Stimulated activated naive CD8-positive, alpha-beta T cell treated with anti-CD3 and anti-CD28 coated beads, Interleukin-15, Interleukin-2, amounts not matched to agents 100 ng/mL and 50 ng/mL, for 24 hours (primary cell): ENCODE measurements at regions not wholly inside any gene's neighbourhood (a gene's known extent, or its start where the extent isn't known, plus 50 kb on each side); places are given as distances from the start of the nearest gene placed in this dataset.

Source experiments
- H3K27ac Mint-ChIP-seq: one replicate; pipeline ENCODE4 v1.8.0; 2021; ENCODE audit warnings: mild to moderate bottlenecking, mixed read lengths
- H3K27me3 Mint-ChIP-seq: one replicate; pipeline ENCODE4 v1.8.0; 2021; ENCODE audit warnings: mixed read lengths
- H3K36me3 Mint-ChIP-seq: one replicate; pipeline ENCODE4 v1.8.0; 2021; ENCODE audit warnings: low read depth, mixed read lengths
- H3K4me1 Mint-ChIP-seq: one replicate; pipeline ENCODE4 v1.8.0; 2021; ENCODE audit warnings: low read depth, mixed read lengths
- H3K4me3 Mint-ChIP-seq: one replicate; pipeline ENCODE4 v1.8.0; 2021; ENCODE audit warnings: mild to moderate bottlenecking, mixed read lengths
- H3K9me3 Mint-ChIP-seq: one replicate; pipeline ENCODE4 v1.8.0; 2021; ENCODE audit warnings: mixed read lengths

- H3K9me3 Mint-ChIP-seq, result no peaks in the 10 kb centered on the region
- H3K27me3 Mint-ChIP-seq, result peaks cover 28% of the 10 kb centered on the region
- no peaks in the 10 kb centered on the region for H3K4me1 Mint-ChIP-seq
These were observed 109.2 kb upstream of the MCHR2 start for GRCh38 chr6:100103194-100103593.

DNA sequence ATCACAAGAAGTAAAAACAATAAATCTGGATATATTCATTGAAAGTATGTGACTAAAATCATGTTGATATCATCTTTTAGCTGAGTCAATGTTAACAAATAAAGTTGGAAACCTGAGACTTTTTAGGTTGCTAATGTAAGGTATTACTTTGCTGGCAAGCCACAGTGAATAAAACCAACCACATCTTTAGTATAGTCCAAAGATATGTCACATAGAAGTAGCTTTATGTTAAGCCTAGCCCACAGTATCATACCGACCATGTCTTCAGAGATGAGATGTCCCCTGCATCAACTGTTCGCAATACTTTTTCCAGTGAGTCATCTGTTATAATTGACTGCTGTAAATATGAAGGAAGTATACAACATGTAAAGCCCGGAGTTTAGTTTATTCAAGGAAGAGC is 107.6 kb upstream of the MCHR2 start:
- Mint-ChIP-seq H3K27ac (no peak overlapping the region), H3K36me3 (no peaks in the 10 kb centered on the region), H3K4me1 (no peaks in the 10 kb centered on the region), H3K4me3 (no peak overlapping the region), H3K27me3 (peaks cover 18% of the 10 kb centered on the region), H3K9me3 (no peaks in the 10 kb centered on the region)

More at GRCh38 chr6:100103194-100103593, 109.2 kb upstream of the MCHR2 start:
- H3K4me3 Mint-ChIP-seq, result no peak overlapping the region
- H3K36me3 Mint-ChIP-seq, result no peaks in the 10 kb centered on the region
- no peak overlapping the region for H3K27ac Mint-ChIP-seq

GRCh38 chr6:100100776-100101175 is 106.8 kb upstream of the MCHR2 start:
- H3K27ac Mint-ChIP-seq, result no peak overlapping the region
- no peaks in the 10 kb centered on the region for H3K9me3 Mint-ChIP-seq
- H3K36me3 Mint-ChIP-seq, result no peaks in the 10 kb centered on the region
- no peaks in the 10 kb centered on the region for H3K4me1 Mint-ChIP-seq
- no peak overlapping the region for H3K4me3 Mint-ChIP-seq
- peaks cover 16% of the 10 kb centered on the region for H3K27me3 Mint-ChIP-seq

DNA sequence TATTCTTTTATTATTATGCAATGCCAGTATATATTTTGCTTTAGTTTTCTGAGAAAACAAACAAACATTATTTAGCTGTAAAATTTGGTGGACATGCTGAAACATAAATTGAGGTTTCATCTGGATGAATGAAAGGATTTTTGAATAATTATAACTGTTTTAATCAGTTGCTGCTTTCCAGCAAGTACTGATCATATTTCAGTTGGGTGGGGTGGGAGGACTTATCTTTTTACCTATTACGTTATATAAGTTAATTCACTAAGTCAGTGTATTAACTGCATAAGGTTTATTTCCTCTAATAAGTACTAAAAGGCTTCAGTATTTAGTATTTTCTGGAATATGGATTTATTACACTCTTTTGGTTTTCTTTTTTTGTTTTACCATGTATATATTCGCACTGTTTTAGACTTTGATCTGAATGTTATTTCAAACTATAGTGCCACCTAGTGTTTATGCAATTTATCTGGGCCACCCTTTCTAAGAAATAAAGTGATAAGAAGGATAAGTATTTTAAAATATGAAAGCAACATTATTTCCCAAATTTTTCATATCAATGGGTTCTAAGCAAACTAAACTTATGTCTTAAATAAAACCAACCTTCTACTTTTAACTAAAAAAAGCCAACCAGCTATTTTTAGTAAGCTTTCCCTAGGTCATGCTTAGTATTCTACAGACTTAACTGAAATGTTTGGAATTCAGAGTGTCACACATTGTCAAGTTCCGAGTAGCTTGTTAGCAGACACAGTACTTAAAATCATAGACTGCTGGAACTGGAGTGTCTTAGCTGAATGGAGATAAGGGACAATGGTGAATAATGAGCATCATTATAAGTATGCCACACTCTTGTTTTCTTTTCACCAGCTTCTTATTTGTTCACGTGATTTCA is 105.4 kb upstream of the MCHR2 start:
- Mint-ChIP-seq H3K9me3 (no peaks in the 10 kb centered on the region), H3K36me3 (no peaks in the 10 kb centered on the region), H3K4me3 (no peak overlapping the region), H3K27me3 (peaks cover 6% of the 10 kb centered on the region), H3K4me1 (no peaks in the 10 kb centered on the region), H3K27ac (no peak overlapping the region)

- no peak overlapping the region for H3K4me3 Mint-ChIP-seq
- no peaks in the 10 kb centered on the region for H3K4me1 Mint-ChIP-seq
- peaks cover 6% of the 10 kb centered on the region for H3K27me3 Mint-ChIP-seq
- no peaks in the 10 kb centered on the region for H3K9me3 Mint-ChIP-seq
- H3K27ac Mint-ChIP-seq, result no peak overlapping the region
- no peaks in the 10 kb centered on the region for H3K36me3 Mint-ChIP-seq
These were observed 102.9 kb upstream of the MCHR2 start for GRCh38 chr6:100096936-100097335.

GRCh38 chr6:100096341-100096740 is 102.3 kb upstream of the MCHR2 start:
- Mint-ChIP-seq H3K4me3 (no peak overlapping the region), H3K27me3 (peaks cover 6% of the 10 kb centered on the region), H3K4me1 (no peaks in the 10 kb centered on the region), H3K36me3 (no peaks in the 10 kb centered on the region), H3K27ac (no peak overlapping the region), H3K9me3 (no peaks in the 10 kb centered on the region)

- Mint-ChIP-seq H3K9me3 (no peaks in the 10 kb centered on the region), H3K4me1 (no peaks in the 10 kb centered on the region), H3K4me3 (no peak overlapping the region), H3K27ac (no peak overlapping the region), H3K27me3 (peaks cover 4% of the 10 kb centered on the region), H3K36me3 (no peaks in the 10 kb centered on the region)
These were observed 99.4 kb upstream of the MCHR2 start for GRCh38 chr6:100093405-100093804.

- Mint-ChIP-seq H3K4me1 (no peaks in the 10 kb centered on the region), H3K4me3 (no peak overlapping the region), H3K9me3 (no peaks in the 10 kb centered on the region), H3K27ac (no peak overlapping the region), H3K36me3 (no peaks in the 10 kb centered on the region), H3K27me3 (no peaks in the 10 kb centered on the region)
These were observed 94.0 kb upstream of the MCHR2 start for GRCh38 chr6:100088009-100088408.

- no peaks in the 10 kb centered on the region for H3K36me3 Mint-ChIP-seq
- no peaks in the 10 kb centered on the region for H3K9me3 Mint-ChIP-seq
- H3K27ac Mint-ChIP-seq, result no peak overlapping the region
- H3K4me3 Mint-ChIP-seq, result no peak overlapping the region
- no peaks in the 10 kb centered on the region for H3K4me1 Mint-ChIP-seq
- no peaks in the 10 kb centered on the region for H3K27me3 Mint-ChIP-seq
These were observed 91.0 kb upstream of the MCHR2 start for GRCh38 chr6:100084991-100085364.

GRCh38 chr6:100084316-100084990 is 90.4 kb upstream of the MCHR2 start:
- Mint-ChIP-seq H3K36me3 (no peaks in the 10 kb centered on the region), H3K4me3 (no peak overlapping the region)

GRCh38 chr6:100078509-100078908 is 84.5 kb upstream of the MCHR2 start:
- Mint-ChIP-seq H3K9me3 (no peaks in the 10 kb centered on the region), H3K4me1 (no peaks in the 10 kb centered on the region), H3K36me3 (no peaks in the 10 kb centered on the region), H3K27ac (no peak overlapping the region), H3K27me3 (peaks cover 4% of the 10 kb centered on the region), H3K4me3 (no peak overlapping the region)

More at GRCh38 chr6:100084316-100084990, 90.4 kb upstream of the MCHR2 start:
- Mint-ChIP-seq H3K9me3 (no peaks in the 10 kb centered on the region), H3K4me1 (no peaks in the 10 kb centered on the region), H3K27me3 (no peaks in the 10 kb centered on the region), H3K27ac (no peak overlapping the region)

DNA sequence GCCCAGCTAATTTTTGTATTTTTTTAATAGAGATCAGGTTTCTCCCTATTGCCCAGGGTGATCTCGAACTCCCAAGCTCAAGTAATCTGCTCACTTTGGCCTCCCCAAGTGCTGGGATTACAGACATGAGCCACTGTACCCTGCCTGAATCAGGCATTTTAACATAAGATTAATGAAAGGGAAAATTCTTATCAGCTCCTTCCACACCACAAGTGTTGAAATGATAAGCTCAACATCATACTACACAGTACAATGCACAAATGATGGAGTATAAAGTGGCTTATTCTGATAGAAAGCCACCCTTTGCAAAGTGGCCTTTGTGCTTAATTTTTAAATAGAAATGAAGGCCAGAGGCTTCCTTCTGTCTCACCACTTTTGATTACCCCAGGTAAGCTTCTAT is 71.3 kb upstream of the MCHR2 start:
- no peaks in the 10 kb centered on the region for H3K36me3 Mint-ChIP-seq

GRCh38 chr6:100062621-100063020 is 68.6 kb upstream of the MCHR2 start:
- Mint-ChIP-seq H3K27ac (no peak overlapping the region), H3K36me3 (no peaks in the 10 kb centered on the region), H3K4me3 (no peak overlapping the region), H3K9me3 (peaks cover 5% of the 10 kb centered on the region), H3K27me3 (no peaks in the 10 kb centered on the region), H3K4me1 (no peaks in the 10 kb centered on the region)

More for the DNA sequence above, 71.3 kb upstream of the MCHR2 start:
- no peaks in the 10 kb centered on the region for H3K27me3 Mint-ChIP-seq
- H3K4me3 Mint-ChIP-seq, result no peak overlapping the region
- H3K4me1 Mint-ChIP-seq, result no peaks in the 10 kb centered on the region
- H3K27ac Mint-ChIP-seq, result no peak overlapping the region
- peaks cover 14% of the 10 kb centered on the region for H3K9me3 Mint-ChIP-seq

DNA sequence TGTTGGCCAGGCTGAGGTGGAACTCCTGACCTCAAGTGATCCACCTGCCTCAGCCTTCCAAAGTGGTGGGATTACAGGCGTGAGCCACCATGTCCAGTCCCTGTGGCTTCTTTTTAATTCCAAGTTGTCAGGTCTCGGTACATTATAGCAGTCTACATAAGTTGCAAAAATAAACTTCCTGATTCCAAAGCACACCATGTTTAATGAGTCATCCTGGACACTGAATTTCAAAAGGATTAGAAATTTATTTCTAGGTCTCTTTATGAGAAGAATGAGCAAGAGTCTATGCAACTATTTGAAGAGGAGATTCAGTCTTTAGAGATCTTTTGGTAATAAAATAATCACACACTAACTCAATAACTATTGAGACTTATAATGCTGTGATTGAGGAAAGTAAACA is 63.9 kb upstream of the MCHR2 start:
- Mint-ChIP-seq H3K9me3 (no peaks in the 10 kb centered on the region), H3K4me3 (no peak overlapping the region)

DNA sequence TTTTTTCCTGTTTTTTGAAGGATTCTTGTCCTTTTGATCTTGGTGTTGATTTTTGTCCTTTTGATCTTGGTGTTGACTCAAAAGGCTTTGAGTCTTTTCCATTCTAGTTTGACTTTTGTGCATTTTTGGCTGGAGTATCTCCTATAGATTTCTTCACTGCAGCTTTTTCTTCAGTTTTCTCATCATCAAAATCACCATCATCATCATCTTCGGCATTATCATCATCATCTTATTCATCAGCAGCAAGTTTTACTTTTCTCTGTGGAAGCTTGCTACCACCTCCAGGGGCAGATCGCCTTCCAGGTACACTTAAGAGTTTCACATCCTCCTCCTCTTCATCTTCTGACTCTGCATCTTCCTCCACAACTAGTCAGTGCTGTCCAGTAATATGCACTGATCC is 56.5 kb upstream of the MCHR2 start:
- no peaks in the 10 kb centered on the region for H3K4me1 Mint-ChIP-seq
- no peak overlapping the region for H3K27ac Mint-ChIP-seq
- no peaks in the 10 kb centered on the region for H3K36me3 Mint-ChIP-seq
- H3K4me3 Mint-ChIP-seq, result no peak overlapping the region
- H3K9me3 Mint-ChIP-seq, result no peaks in the 10 kb centered on the region
- H3K27me3 Mint-ChIP-seq, result no peaks in the 10 kb centered on the region

More for the DNA sequence above, 63.9 kb upstream of the MCHR2 start:
- H3K27me3 Mint-ChIP-seq, result no peaks in the 10 kb centered on the region
- no peaks in the 10 kb centered on the region for H3K36me3 Mint-ChIP-seq
- H3K4me1 Mint-ChIP-seq, result no peaks in the 10 kb centered on the region
- H3K27ac Mint-ChIP-seq, result no peak overlapping the region
